ENCODE measurements at regions not wholly inside any gene's neighbourhood (a gene's known extent, or its start where the extent isn't known, plus 50 kb on each side); places are given as distances from the start of the nearest gene placed in this dataset.

DNA sequence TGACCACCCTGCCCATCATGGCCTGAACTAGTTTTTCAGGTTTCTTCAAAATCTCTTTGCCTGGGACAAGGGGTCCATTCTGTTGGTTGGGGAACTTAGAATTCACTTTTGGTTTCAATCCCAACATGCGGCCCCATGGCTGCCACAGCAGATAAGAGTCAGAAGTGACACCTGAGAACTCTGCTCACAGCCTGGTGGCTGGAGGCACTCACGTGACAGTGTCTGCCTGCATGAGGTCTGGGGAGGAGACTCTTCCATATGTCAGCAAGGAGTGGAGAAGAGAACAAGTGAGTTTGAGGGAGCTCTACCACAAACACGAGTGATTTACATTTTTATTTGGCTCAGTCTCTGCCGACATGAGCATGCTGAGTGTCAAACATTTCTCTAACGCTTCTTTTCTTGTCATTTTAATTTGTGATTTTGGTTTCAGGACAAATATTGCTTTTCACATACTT lies 370.4 kb downstream of the TNS3 start:
- H3K9me2 ChIP-seq (ENCODE audit: insufficient read depth, low read length), result no peaks in the 10 kb centered on the region
- no peaks in the 10 kb centered on the region for H3K79me2 ChIP-seq (ENCODE audit: insufficient read depth, low read depth, low read length)
- DNase-seq (ENCODE audit: low spot score), result no peak
- no peak overlapping the region for H3K27ac ChIP-seq (ENCODE audit: low read depth, low read length, poor library complexity, severe bottlenecking)
- POLR2A ChIA-PET, result no interaction called here
- H3K9me3 ChIP-seq (ENCODE audit: low read length), result no peaks in the 10 kb centered on the region
- no peak overlapping the region for H3K4me2 ChIP-seq (ENCODE audit: low read length)
- CTCF ChIA-PET (ENCODE audit: unreplicated experiment), result no interaction called here
- intact Hi-C loops (cut with micrococcal nuclease; ENCODE audit: unreplicated experiment), result no loop called here
- no peak overlapping the region for H2AFZ ChIP-seq (ENCODE audit: low read length)
- no peak overlapping the region for H3K4me3 ChIP-seq (ENCODE audit: low read depth, low read length, poor library complexity, severe bottlenecking)
- BruUV-seq (replicated peaks), result no TSS peak
- H4K20me1 ChIP-seq (ENCODE audit: insufficient read depth, low read length), result no peaks in the 10 kb centered on the region
- H3K36me3 ChIP-seq (ENCODE audit: insufficient read depth, low read length), result no peaks in the 10 kb centered on the region
- H3K4me1 ChIP-seq (ENCODE audit: insufficient read depth, low read length, poor library complexity, severe bottlenecking), result no peaks in the 10 kb centered on the region
- no peak for TF ChIP-seq CTCF (conservative IDR thresholded peaks at IDR 0.05; ENCODE audit: low read length)
- TF ChIP-seq EZH2phosphoT487 (IDR thresholded peaks at IDR 0.05; ENCODE audit: borderline replicate concordance, low read depth, low read length), result no peak

DNA sequence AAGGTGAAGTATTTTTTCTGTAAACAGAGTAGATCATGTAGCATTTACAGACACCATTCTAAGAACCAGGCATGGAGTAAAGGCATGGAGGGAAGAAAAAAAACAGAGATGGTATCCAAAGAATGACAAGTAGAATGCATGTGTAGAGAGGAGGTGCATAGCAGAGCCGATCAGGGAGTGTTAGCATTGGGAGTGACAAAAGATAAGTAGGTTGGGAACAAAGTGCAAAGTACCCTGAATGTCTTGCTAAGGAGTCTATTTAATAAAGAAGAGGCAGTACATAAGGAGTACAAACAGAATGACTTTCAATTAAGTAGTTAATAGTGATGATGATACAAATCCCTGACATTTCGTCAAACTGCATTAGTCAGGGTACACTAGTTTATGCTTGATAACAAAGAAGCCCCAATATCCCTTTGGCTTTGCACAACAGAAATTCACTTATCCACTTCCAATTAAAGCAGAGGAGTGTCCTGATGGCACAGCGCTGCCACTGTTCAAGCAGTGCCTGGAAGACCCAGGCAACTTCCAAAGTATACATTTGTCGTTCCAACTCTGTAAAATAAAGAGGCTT lies 371.5 kb downstream of the TNS3 start:
- no peak overlapping the region for H3K4me3 ChIP-seq (ENCODE audit: low read depth, low read length, poor library complexity, severe bottlenecking)
- no peak for DNase-seq (ENCODE audit: low spot score)
- H3K9me2 ChIP-seq (ENCODE audit: insufficient read depth, low read length), result no peaks in the 10 kb centered on the region
- ChIA-PET POLR2A (interaction anchor here (0.6 kb wide), 1 partner anchor 791 kb away, joined by 4 read pairs; no protein-coding TSS in a partner anchor), CTCF (ENCODE audit: unreplicated experiment) (no interaction called here)
- no peaks in the 10 kb centered on the region for H3K79me2 ChIP-seq (ENCODE audit: insufficient read depth, low read depth, low read length)
- no peak for TF ChIP-seq CTCF (conservative IDR thresholded peaks at IDR 0.05; ENCODE audit: low read length)
- TF ChIP-seq EZH2phosphoT487 (IDR thresholded peaks at IDR 0.05; ENCODE audit: borderline replicate concordance, low read depth, low read length), result no peak
- no peaks in the 10 kb centered on the region for H3K36me3 ChIP-seq (ENCODE audit: insufficient read depth, low read length)
- no peaks in the 10 kb centered on the region for H3K4me1 ChIP-seq (ENCODE audit: insufficient read depth, low read length, poor library complexity, severe bottlenecking)
- no peak overlapping the region for H3K4me2 ChIP-seq (ENCODE audit: low read length)
- no peak overlapping the region for H2AFZ ChIP-seq (ENCODE audit: low read length)
- no peaks in the 10 kb centered on the region for H3K9me3 ChIP-seq (ENCODE audit: low read length)
- H4K20me1 ChIP-seq (ENCODE audit: insufficient read depth, low read length), result no peaks in the 10 kb centered on the region
- intact Hi-C loops (cut with micrococcal nuclease; ENCODE audit: unreplicated experiment), result no loop called here
- BruUV-seq (replicated peaks), result no TSS peak
- H3K27ac ChIP-seq (ENCODE audit: low read depth, low read length, poor library complexity, severe bottlenecking), result no peak overlapping the region

DNA sequence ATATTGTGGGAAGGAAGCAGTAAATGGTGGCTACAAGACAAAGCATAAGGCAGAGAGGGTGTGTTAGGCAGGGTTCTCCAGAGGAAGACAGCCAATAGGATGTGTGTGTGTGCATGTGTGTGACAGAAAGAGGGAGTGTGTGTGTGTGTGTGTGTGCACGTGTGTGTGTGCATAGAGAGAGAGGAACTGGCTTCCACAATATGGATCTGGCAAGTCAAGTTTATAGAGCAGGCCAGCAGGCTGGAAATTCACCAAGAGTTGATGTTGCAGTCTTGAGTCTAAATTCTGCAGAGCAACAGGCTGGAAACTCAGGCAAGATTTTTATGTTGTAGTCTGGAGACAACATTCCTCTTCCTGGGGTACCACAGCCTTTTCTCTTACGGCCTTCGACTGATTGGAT lies 374.0 kb downstream of the TNS3 start:
- H3K79me2 ChIP-seq (ENCODE audit: insufficient read depth, low read depth, low read length), result no peaks in the 10 kb centered on the region
- no peak overlapping the region for H2AFZ ChIP-seq (ENCODE audit: low read length)
- BruUV-seq (replicated peaks), result no TSS peak
- DNase-seq (ENCODE audit: low spot score), result no peak
- no peaks in the 10 kb centered on the region for H4K20me1 ChIP-seq (ENCODE audit: insufficient read depth, low read length)
- H3K27ac ChIP-seq (ENCODE audit: low read depth, low read length, poor library complexity, severe bottlenecking), result no peak overlapping the region
- H3K36me3 ChIP-seq (ENCODE audit: insufficient read depth, low read length), result no peaks in the 10 kb centered on the region
- intact Hi-C loops (cut with micrococcal nuclease; ENCODE audit: unreplicated experiment), result no loop called here
- no peak overlapping the region for H3K4me3 ChIP-seq (ENCODE audit: low read depth, low read length, poor library complexity, severe bottlenecking)
- ChIA-PET POLR2A (no interaction called here), CTCF (ENCODE audit: unreplicated experiment) (no interaction called here)
- H3K4me2 ChIP-seq (ENCODE audit: low read length), result no peak overlapping the region
- no peak for TF ChIP-seq CTCF (conservative IDR thresholded peaks at IDR 0.05; ENCODE audit: low read length)
- no peak for TF ChIP-seq EZH2phosphoT487 (IDR thresholded peaks at IDR 0.05; ENCODE audit: borderline replicate concordance, low read depth, low read length)
- no peaks in the 10 kb centered on the region for H3K9me2 ChIP-seq (ENCODE audit: insufficient read depth, low read length)
- H3K4me1 ChIP-seq (ENCODE audit: insufficient read depth, low read length, poor library complexity, severe bottlenecking), result no peaks in the 10 kb centered on the region
- H3K9me3 ChIP-seq (ENCODE audit: low read length), result no peaks in the 10 kb centered on the region
